ENCODE measurements at regions not wholly inside any gene's neighbourhood (a gene's known extent, or its start where the extent isn't known, plus 50 kb on each side); places are given as distances from the start of the nearest gene placed in this dataset.

DNA sequence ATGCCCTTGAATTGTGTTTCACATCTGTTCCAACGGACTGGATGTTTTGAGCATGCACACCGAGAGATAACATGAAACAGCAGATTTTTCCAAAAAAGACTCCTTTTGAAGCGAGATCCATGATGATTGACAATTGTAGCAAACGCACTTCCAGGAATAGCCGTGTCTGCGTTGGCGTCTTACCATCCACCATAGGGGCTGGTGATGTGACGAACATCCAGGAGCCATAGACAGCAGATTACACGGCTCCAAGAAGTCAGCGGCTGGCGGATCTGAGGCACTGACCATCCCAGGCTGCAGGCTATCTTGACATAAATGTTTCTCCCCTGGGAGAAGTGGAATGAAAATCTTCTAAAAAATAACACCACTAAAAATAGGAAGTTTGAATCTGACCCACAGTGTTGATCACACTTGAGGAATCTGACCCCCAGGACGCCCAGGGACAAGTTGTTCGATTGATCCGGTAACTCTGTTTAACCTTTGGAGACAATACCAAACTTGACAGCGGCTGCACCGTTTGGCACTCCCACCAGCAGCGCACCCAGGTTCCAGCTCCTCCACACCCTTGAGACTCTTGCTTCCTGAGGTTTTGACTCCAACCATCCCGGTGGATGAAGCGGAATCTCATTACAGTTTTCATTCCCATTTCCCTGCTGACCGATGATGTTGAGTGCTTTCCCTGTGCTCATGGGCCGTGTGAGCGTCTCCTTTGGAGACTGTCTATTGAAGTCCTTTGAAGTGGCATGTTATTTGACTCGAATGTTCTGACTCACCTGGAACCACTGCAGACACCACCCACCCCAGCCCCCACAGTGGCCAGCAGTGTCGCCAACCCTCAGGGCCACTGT lies 140.0 kb upstream of the GPC1 start:
- FAIRE-seq = no peak
- no peak for TF ChIP-seq ZNF384 (IDR thresholded peaks at IDR 0.05; ENCODE audit: borderline replicate concordance, low read depth, low read length)
- TF ChIP-seq EZH2 (IDR thresholded peaks at IDR 0.05; ENCODE audit: borderline replicate concordance, control insufficient read depth, low read depth, low read length) = no peak
- TF ChIP-seq IKZF1 (conservative IDR thresholded peaks at IDR 0.05) = no peak
- TF ChIP-seq NKRF (conservative IDR thresholded peaks at IDR 0.05) = no peak
- TF ChIP-seq ETV6 (conservative IDR thresholded peaks at IDR 0.05 in 1 of 2, IDR thresholded peaks at IDR 0.05 in 1 of 2; ENCODE audit: borderline replicate concordance in 1 of 2, low read depth in 1 of 2) = no peak
- TF ChIP-seq TCF7 (IDR thresholded peaks at IDR 0.05; ENCODE audit: borderline replicate concordance) = no peak
- Histone ChIP-seq H3K9ac (ENCODE audit: control insufficient read depth, insufficient read depth, low read length) (no peak overlapping the region), H3K4me3 (no peak overlapping the region), H3K27me3 (replicated peaks in 1 of 2; ENCODE audit: control insufficient read depth in 2 of 2, insufficient read depth in 2 of 2, low read length in 1 of 2) (0 out of 4 replicates have a peak, but pooled peaks cover 0 to 2% of the 10 kb centered on the region in 2 experiments), H3K4me2 (ENCODE audit: control insufficient read depth, insufficient read depth) (no peak overlapping the region), H2AFZ (ENCODE audit: control insufficient read depth, low read depth, low read length) (no peak overlapping the region), H3K79me2 (ENCODE audit: control insufficient read depth, insufficient read depth, low read length) (no peaks in the 10 kb centered on the region), H3K36me3 (ENCODE audit: control insufficient read depth in 2 of 2, insufficient read depth in 2 of 2, low read length in 1 of 2) (no peaks in the 10 kb centered on the region), H3K4me1 (ENCODE audit: control insufficient read depth, insufficient read depth, low read length) (no peaks in the 10 kb centered on the region), H4K20me1 (ENCODE audit: control insufficient read depth, insufficient read depth) (no peaks in the 10 kb centered on the region), H3K9me3 (replicated peaks; ENCODE audit: control insufficient read depth, insufficient read depth, low read length) (no peaks in the 10 kb centered on the region), H3K27ac (ENCODE audit: control insufficient read depth, insufficient read depth) (no peak overlapping the region)
- no peak for DNase-seq (ENCODE audit: low read depth, low spot score)
- WGBS (ENCODE audit: insufficient coverage, insufficient replicate concordance, low lambda C conversion rate, missing lambda C conversion rate) = 43% methylated on average over 24 of the region's 24 CpGs
- intact Hi-C loops (cut with micrococcal nuclease; ENCODE audit: unreplicated experiment) = no loop called here
- in situ Hi-C loops (cut with MboI) = no loop called here
- ChIA-PET POLR2A (no interaction called here), SMC1A (ENCODE audit: uncharacterized antibody, unreplicated experiment) (no interaction called here), CTCF (no interaction called here), RAD21 (ENCODE audit: unreplicated experiment) (no interaction called here)
- no peak for ATAC-seq
- BruUV-seq (replicated peaks) = no TSS peak

All from GM12878 (cell line).